Smooth muscle cell (in vitro differentiated cells): ENCODE measurements at regions not wholly inside any gene's neighbourhood (a gene's known extent, or its start where the extent isn't known, plus 50 kb on each side); places are given as distances from the start of the nearest gene placed in this dataset.

Source experiments
- DNase-seq: peaks from one replicate; lab custom pipeline; 2025; ENCODE audit not compliant: unreplicated experiment; lab: John Stamatoyannopoulos, UW
- H2AFZ ChIP-seq: fragments of 200-600 bp; sonication (generic); 2 replicates; pipeline ENCODE4 v1.6.0; 2016; ENCODE audit warnings: antibody characterized with exemption, low read depth, mild to moderate bottlenecking
- H3F3A ChIP-seq: fragments of 200-600 bp; sonication (generic); 2 replicates; pipeline ENCODE4 v1.6.0; 2017; ENCODE audit warnings: antibody characterized with exemption, low read depth
- H3K27ac ChIP-seq: fragments of 200-600 bp; sonication (generic); 2 replicates; pipeline ENCODE4 v1.5.1; 2016; ENCODE audit warnings: low read depth, mild to moderate bottlenecking
- H3K27me3 ChIP-seq: fragments of 200-600 bp; sonication (generic); 2 replicates; pipeline ENCODE4 v1.6.1; 2016; ENCODE audit warnings: low read depth, mild to moderate bottlenecking
- H3K36me3 ChIP-seq: fragments of 200-600 bp; sonication (generic); 2 replicates; pipeline ENCODE4 v1.5.1; 2016; ENCODE audit warnings: low read depth
- H3K4me1 ChIP-seq: fragments of 200-600 bp; sonication (generic); 2 replicates; pipeline ENCODE4 v1.5.1; 2016; ENCODE audit warnings: low read depth
- H3K4me2 ChIP-seq: fragments of 200-600 bp; sonication (generic); 2 replicates; pipeline ENCODE4 v1.6.0; 2016; ENCODE audit warnings: mild to moderate bottlenecking
- H3K4me3 ChIP-seq: fragments of 200-600 bp; sonication (generic); 2 replicates; pipeline ENCODE4 v1.5.1; 2016; ENCODE audit warnings: mild to moderate bottlenecking
- H3K79me2 ChIP-seq: fragments of 200-600 bp; sonication (generic); 2 replicates; pipeline ENCODE4 v1.6.0; 2016; ENCODE audit warnings: low read depth, mild to moderate bottlenecking
- H3K9ac ChIP-seq: fragments of 200-600 bp; sonication (generic); 2 replicates; pipeline ENCODE4 v1.6.0; 2016; ENCODE audit warnings: low read depth
- H3K9me3 ChIP-seq: fragments of 200-600 bp; sonication (generic); replicated peaks from 2 replicates; pipeline ENCODE4 v1.5.1; 2016; ENCODE audit warnings: low read depth
- H4K20me1 ChIP-seq: fragments of 200-600 bp; sonication (generic); 2 replicates; pipeline ENCODE4 v1.6.0; 2016; ENCODE audit warnings: low read depth
- CTCF ChIP-seq: fragments of 200-600 bp; sonication (generic); IDR thresholded peaks from 2 replicates; pipeline ENCODE4 v1.5.1; 2017; ENCODE audit warnings: borderline replicate concordance, mild to moderate bottlenecking, antibody characterized with exemption; ENCODE audit not compliant: insufficient read depth, poor library complexity, severe bottlenecking
- WGBS: methylation state at CpG from one replicate; pipeline ENCODE4 v1.1.7; 2016; ENCODE audit warnings: low lambda C conversion rate; 5-methylcytosine and 5-hydroxymethylcytosine counted together

GRCh38 chr1:4975856-4976255 lies 321.4 kb downstream of the AJAP1 start:
- DNase-seq: no peak

GRCh38 chr1:4974981-4975685 lies 320.7 kb downstream of the AJAP1 start:
- H2AFZ ChIP-seq: no peak overlapping the region
- no peaks in the 10 kb centered on the region for H4K20me1 ChIP-seq
- no peaks in the 10 kb centered on the region for H3K4me1 ChIP-seq
- H3K79me2 ChIP-seq: no peaks in the 10 kb centered on the region
- H3K4me3 ChIP-seq: no peak overlapping the region
- H3K9ac ChIP-seq: no peak overlapping the region
- H3K9me3 ChIP-seq: no peaks in the 10 kb centered on the region
- TF ChIP-seq CTCF: no peak
- H3K36me3 ChIP-seq: no peaks in the 10 kb centered on the region
- no peak for DNase-seq
- H3K4me2 ChIP-seq: no peak overlapping the region
- H3K27ac ChIP-seq: no peak overlapping the region
- WGBS: 90% methylated on average over 12 of the region's 12 CpGs
- no peaks in the 10 kb centered on the region for H3K27me3 ChIP-seq
- no peaks in the 10 kb centered on the region for H3F3A ChIP-seq

More at GRCh38 chr1:4975856-4976255, 321.4 kb downstream of the AJAP1 start:
- TF ChIP-seq CTCF: no peak
- Histone ChIP-seq H3K27me3 (no peaks in the 10 kb centered on the region), H3K79me2 (no peaks in the 10 kb centered on the region), H3F3A (no peaks in the 10 kb centered on the region), H3K4me2 (no peak overlapping the region), H3K4me1 (no peaks in the 10 kb centered on the region), H3K9me3 (no peaks in the 10 kb centered on the region), H2AFZ (no peak overlapping the region), H3K36me3 (no peaks in the 10 kb centered on the region), H3K27ac (no peak overlapping the region), H4K20me1 (no peaks in the 10 kb centered on the region), H3K9ac (no peak overlapping the region), H3K4me3 (no peak overlapping the region)
- 79% methylated on average over 8 of the region's 8 CpGs for WGBS

- H3K36me3 ChIP-seq: no peaks in the 10 kb centered on the region
- 85% methylated on average over 10 of the region's 10 CpGs for whole genome bisulfite sequencing
Observed at GRCh38 chr1:4973341-4973740, 318.9 kb downstream of the AJAP1 start.

More at GRCh38 chr1:4973341-4973740, 318.9 kb downstream of the AJAP1 start:
- no peak overlapping the region for H3K9ac ChIP-seq
- no peak for DNase-seq
- no peaks in the 10 kb centered on the region for H3F3A ChIP-seq
- no peaks in the 10 kb centered on the region for H4K20me1 ChIP-seq
- H3K4me1 ChIP-seq: no peaks in the 10 kb centered on the region
- TF ChIP-seq CTCF: no peak
- H3K79me2 ChIP-seq: no peaks in the 10 kb centered on the region
- H2AFZ ChIP-seq: no peak overlapping the region
- H3K4me2 ChIP-seq: no peak overlapping the region
- H3K27ac ChIP-seq: no peak overlapping the region
- no peaks in the 10 kb centered on the region for H3K27me3 ChIP-seq
- H3K4me3 ChIP-seq: no peak overlapping the region
- H3K9me3 ChIP-seq: no peaks in the 10 kb centered on the region
